ENCODE measurements at regions not wholly inside any gene's neighbourhood (a gene's known extent, or its start where the extent isn't known, plus 50 kb on each side); places are given as distances from the start of the nearest gene placed in this dataset.

DNA sequence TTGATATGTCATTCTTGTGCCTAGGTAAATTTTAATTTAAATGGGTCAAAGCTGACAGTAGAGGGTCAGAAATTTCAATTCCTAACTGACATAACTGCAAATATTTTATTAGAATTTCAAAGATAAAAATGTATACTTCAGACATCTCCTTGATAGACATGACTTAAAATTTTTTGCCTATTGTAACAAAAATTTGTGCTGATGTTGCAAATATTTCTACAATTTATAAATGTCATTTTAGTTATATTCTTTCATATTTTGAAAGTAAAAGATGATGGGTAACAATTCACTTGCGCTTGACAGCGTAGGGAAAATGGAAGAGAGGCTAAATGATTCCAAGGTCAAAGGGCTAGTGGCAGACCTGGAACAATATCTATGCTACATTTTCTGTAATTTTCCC, 220.3 kb upstream of the ST8SIA4 start:
- H3K4me3 ChIP-seq (ENCODE audit: low read depth, low read length), result no peak overlapping the region
- TF ChIP-seq, protein P1, sequence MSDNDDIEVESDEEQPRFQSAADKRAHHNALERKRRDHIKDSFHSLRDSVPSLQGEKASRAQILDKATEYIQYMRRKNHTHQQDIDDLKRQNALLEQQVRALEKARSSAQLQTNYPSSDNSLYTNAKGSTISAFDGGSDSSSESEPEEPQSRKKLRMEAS (IDR thresholded peaks at IDR 0.05; ENCODE audit: low read depth, low read length), result no peak
- TF ChIP-seq POLR2A (IDR thresholded peaks at IDR 0.05; ENCODE audit: extremely low read depth, insufficient read length) (no peak), MYC (IDR thresholded peaks at IDR 0.05; ENCODE audit: low read depth, low read length) (no peak), CTCF (IDR thresholded peaks at IDR 0.05; ENCODE audit: low read depth, low read length) (no peak)
- DNase-seq (ENCODE audit: low read depth), result no peak

DNA sequence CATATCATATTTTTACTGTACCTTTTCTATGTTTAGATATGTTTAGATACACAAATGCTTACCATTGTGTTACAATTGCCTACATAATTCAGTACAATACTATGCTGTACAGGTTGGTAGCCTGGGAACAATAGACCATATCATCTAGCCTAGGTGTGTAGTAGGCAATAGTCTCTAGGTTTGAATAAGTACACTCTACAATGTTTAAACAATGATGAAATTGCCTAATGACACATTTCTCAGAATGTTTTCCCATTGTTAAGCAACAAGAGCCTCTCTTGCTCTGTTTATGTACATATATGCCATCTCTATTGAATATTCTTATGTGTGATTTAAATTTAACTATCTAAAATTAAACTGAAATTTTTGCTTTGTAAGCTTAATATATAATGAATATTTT, 209.6 kb upstream of the ST8SIA4 start:
- TF ChIP-seq CTCF (IDR thresholded peaks at IDR 0.05; ENCODE audit: low read depth, low read length), result no peak
- TF ChIP-seq, protein P1 (IDR thresholded peaks at IDR 0.05; ENCODE audit: low read depth, low read length), result no peak
- no peak for TF ChIP-seq MYC (IDR thresholded peaks at IDR 0.05; ENCODE audit: low read depth, low read length)
- TF ChIP-seq POLR2A (IDR thresholded peaks at IDR 0.05; ENCODE audit: extremely low read depth, insufficient read length), result no peak
- DNase-seq (ENCODE audit: low read depth), result no peak
- H3K4me3 ChIP-seq (ENCODE audit: low read depth, low read length), result no peak overlapping the region

DNA sequence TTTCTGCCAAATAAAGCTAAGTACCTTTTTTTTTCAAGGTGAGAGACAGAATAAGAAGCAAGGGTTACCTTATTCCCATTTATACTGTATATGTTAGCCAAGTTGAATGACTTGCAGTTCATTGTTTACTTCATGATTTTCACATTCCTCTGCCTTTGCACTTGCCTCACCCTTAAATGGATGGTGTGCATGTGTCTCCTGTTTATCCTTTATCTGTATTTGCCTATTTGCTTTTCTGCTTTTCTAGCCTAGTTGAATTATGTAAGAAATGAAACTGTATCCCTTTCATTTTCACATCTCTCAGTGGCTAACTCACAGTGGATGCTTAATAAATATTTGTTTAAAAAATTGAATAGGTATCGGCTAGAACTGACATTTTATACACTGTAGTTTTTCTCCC, 200.8 kb upstream of the ST8SIA4 start:
- no peak for DNase-seq (ENCODE audit: low read depth)
- no peak overlapping the region for H3K4me3 ChIP-seq (ENCODE audit: low read depth, low read length)
- TF ChIP-seq, protein P1 (IDR thresholded peaks at IDR 0.05; ENCODE audit: low read depth, low read length), result no peak
- TF ChIP-seq CTCF (IDR thresholded peaks at IDR 0.05; ENCODE audit: low read depth, low read length) (no peak), POLR2A (IDR thresholded peaks at IDR 0.05; ENCODE audit: extremely low read depth, insufficient read length) (no peak), MYC (IDR thresholded peaks at IDR 0.05; ENCODE audit: low read depth, low read length) (no peak)

- no peak overlapping the region for H3K4me3 ChIP-seq (ENCODE audit: low read depth, low read length)
- no peak for DNase-seq (ENCODE audit: low read depth)
- TF ChIP-seq, protein P1 (IDR thresholded peaks at IDR 0.05; ENCODE audit: low read depth, low read length), result no peak
These were observed 199.4 kb upstream of the ST8SIA4 start for GRCh38 chr5:101102506-101102905.

DNA sequence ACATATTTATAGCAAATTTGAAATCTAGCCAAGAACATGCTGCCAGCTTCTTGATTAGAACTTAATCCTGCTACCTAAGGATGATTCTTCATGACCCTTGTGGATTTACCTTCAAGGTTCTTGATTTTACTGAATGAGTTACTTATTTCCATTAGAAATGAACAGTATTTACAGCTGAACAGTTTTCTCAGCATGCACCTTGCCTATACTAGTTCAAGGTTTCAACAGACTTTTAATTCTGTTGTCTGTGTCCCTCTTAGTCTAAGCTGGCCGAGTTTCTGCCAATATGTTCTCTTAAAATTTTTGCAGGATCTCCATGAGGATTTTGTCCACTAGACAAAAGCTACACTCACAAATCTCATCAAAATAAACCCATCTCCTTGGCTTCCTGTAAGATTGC, 188.8 kb upstream of the ST8SIA4 start:
- DNase-seq (ENCODE audit: low read depth), result no peak
- H3K4me3 ChIP-seq (ENCODE audit: low read depth, low read length), result no peak overlapping the region
- TF ChIP-seq CTCF (IDR thresholded peaks at IDR 0.05; ENCODE audit: low read depth, low read length), result no peak

DNA sequence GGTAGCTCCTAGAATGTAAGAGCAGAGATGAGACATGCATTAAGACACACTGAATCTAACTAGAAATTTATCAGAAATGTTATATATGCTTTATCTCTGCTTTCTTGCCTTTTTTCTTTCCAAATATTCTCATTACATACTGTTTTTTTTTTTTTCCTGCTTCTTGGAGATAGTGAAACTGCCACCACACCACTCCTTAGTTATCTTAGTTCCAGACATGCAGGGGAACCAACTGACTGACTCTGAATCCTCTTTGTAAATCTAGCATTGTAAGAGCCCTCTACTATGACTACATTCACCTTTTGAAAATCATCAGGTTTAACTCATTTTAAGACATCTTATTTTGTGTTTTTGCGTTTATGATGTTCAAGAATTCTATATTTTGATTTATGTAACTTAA, 181.3 kb upstream of the ST8SIA4 start:
- no peak overlapping the region for H3K4me3 ChIP-seq (ENCODE audit: low read depth, low read length)
- DNase-seq (ENCODE audit: low read depth), result no peak
- TF ChIP-seq CTCF (IDR thresholded peaks at IDR 0.05; ENCODE audit: low read depth, low read length), result no peak
